ENCODE measurements at regions not wholly inside any gene's neighbourhood (a gene's known extent, or its start where the extent isn't known, plus 50 kb on each side); places are given as distances from the start of the nearest gene placed in this dataset.

DNA sequence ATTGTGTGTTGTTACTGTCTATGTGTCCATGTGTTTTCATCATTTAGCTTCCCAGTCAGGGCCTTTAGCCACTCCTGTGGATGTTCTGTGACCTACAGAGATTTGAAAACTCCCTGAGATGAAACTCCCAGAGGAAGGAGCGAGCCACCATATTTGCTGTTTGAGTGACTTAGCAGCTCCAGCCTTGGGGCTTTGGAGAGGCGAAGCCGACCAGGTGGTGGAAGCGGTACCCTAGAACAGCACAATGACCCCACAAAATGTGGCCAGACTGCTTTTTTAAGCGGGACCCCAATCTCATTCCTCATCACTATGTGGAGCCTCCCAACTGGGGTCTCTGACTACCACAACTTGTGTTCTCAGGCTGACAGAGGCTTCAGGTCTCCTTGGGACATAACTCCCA is 323.9 kb upstream of the KCND2 start:
- no peak for TF ChIP-seq CTCF (IDR thresholded peaks at IDR 0.05)
- no peak for TF ChIP-seq EZH2 (IDR thresholded peaks at IDR 0.05; ENCODE audit: borderline replicate concordance, insufficient read depth, low read depth, low read length, poor library complexity, severe bottlenecking)
